B cell (primary cell): ENCODE measurements at regions not wholly inside any gene's neighbourhood (a gene's known extent, or its start where the extent isn't known, plus 50 kb on each side); places are given as distances from the start of the nearest gene placed in this dataset.

ENCODE experiments used
- ATAC-seq: fragments of 200-7000 bp; cut with Tn5 transposase; one replicate; pipeline ENCODE4 v1.10.0; 2021; ENCODE audit warnings: low read depth, mild to moderate bottlenecking, moderate number of reproducible peaks, moderate library complexity
- CTCF ChIA-PET: fragments of 350-600 bp; sonication (Branson Sonifier 250); formaldehyde crosslinking; loops from one replicate; lab custom pipeline; 2021; ENCODE audit warnings: antibody characterized with exemption, inconsistent platforms; lab: Charles Lee
- POLR2A ChIA-PET: fragments of 350-600 bp; sonication (Branson Sonifier 250); formaldehyde crosslinking; loops from one replicate; lab custom pipeline; 2021; ENCODE audit warnings: antibody characterized with exemption; lab: Charles Lee
- DNase-seq: peaks from one replicate; pipeline ENCODE4 v3.0.0; 2013
- H2AFZ ChIP-seq: 2 replicates; pipeline ENCODE4 v1.6.1; 2012; ENCODE audit warnings: mild to moderate bottlenecking, low read depth, low read length; ENCODE audit not compliant: insufficient read depth, poor library complexity, severe bottlenecking
- H3K27ac ChIP-seq, 2 donors: 1 replicate in 1 of 2; 2 replicates in 1 of 2; pipeline ENCODE4 v1.5.1; 2012 to 2013; ENCODE audit warnings: low read length in 2 of 2, mild to moderate bottlenecking in 2 of 2, moderate library complexity in 1 of 2
- H3K27me3 ChIP-seq, 4 experiments: fragments of 200-600 bp in 1 of 4; sonication (generic) in 1 of 4; replicated peaks in 1 of 4; 1 replicate in 2 of 4; 2 replicates in 2 of 4; pipeline versions ENCODE4 v1.6.1 to v1.7.0; 2013 to 2016; ENCODE audit warnings: low read length in 3 of 4, mild to moderate bottlenecking in 2 of 4, mixed read lengths in 1 of 4, moderate library complexity in 1 of 4; ENCODE audit not compliant: insufficient read depth in 4 of 4, control insufficient read depth in 3 of 4; ENCODE audit errors: control extremely low read depth in 1 of 4
- H3K36me3 ChIP-seq, 2 experiments: replicated peaks in 1 of 2; 1 replicate in 1 of 2; 2 replicates in 1 of 2; pipeline versions ENCODE4 v1.6.1 to v1.7.1; 2013; ENCODE audit warnings: low read length in 1 of 2; ENCODE audit not compliant: insufficient read depth in 2 of 2, control insufficient read depth in 1 of 2; ENCODE audit errors: control extremely low read depth in 1 of 2, extremely low read depth in 1 of 2
- H3K4me1 ChIP-seq, 2 donors: fragments of 200-600 bp in 1 of 2; sonication (generic) in 1 of 2; 1 replicate in 1 of 2; 2 replicates in 1 of 2; pipeline versions ENCODE4 v1.5.1 to v1.6.1; 2013 to 2017; ENCODE audit warnings: low read length in 2 of 2; ENCODE audit not compliant: control insufficient read depth in 2 of 2, insufficient read depth in 2 of 2
- H3K4me2 ChIP-seq: replicated peaks from 2 replicates; pipeline ENCODE3; 2012; ENCODE audit warnings: mild to moderate bottlenecking, low read depth, low read length; ENCODE audit not compliant: poor library complexity, severe bottlenecking
- H3K4me3 ChIP-seq, 5 experiments: fragments of 200-600 bp in 1 of 5; sonication (generic) in 1 of 5; 1 replicate in 3 of 5; 2 replicates in 2 of 5; pipeline versions ENCODE4 v1.5.1 to v1.7.0; 2011 to 2016; ENCODE audit warnings: low read length in 4 of 5, mild to moderate bottlenecking in 4 of 5, low read depth in 2 of 5, control low read depth in 1 of 5, moderate library complexity in 1 of 5; ENCODE audit not compliant: insufficient read depth in 1 of 5; ENCODE audit errors: control extremely low read depth in 1 of 5, extremely low read depth in 1 of 5
- H3K79me2 ChIP-seq: fragments of 200-600 bp; sonication (generic); one replicate; pipeline ENCODE4 v1.6.0; 2016; ENCODE audit warnings: low read length; ENCODE audit not compliant: control insufficient read depth, insufficient read depth
- H3K9ac ChIP-seq: fragments of 200-600 bp; sonication (generic); 2 replicates; pipeline ENCODE4 v1.6.1; 2017; ENCODE audit warnings: mild to moderate bottlenecking, low read length, moderate library complexity
- H3K9me3 ChIP-seq, 3 donors: one replicate each; pipeline versions ENCODE4 v1.6.1 to v1.7.1; 2013; ENCODE audit warnings: low read length in 2 of 3; ENCODE audit not compliant: control insufficient read depth in 2 of 3, insufficient read depth in 1 of 3; ENCODE audit errors: control extremely low read depth in 1 of 3
- H4K20me1 ChIP-seq: 2 replicates; pipeline ENCODE4 v1.6.0; 2012; ENCODE audit warnings: mild to moderate bottlenecking, low read length; ENCODE audit not compliant: insufficient read depth, control insufficient read depth, poor library complexity, severe bottlenecking
- H3K27ac Mint-ChIP-seq: one replicate; pipeline ENCODE4 v1.8.0; 2021; ENCODE audit warnings: mixed read lengths
- H3K27me3 Mint-ChIP-seq: one replicate; pipeline ENCODE4 v1.8.0; 2021; ENCODE audit warnings: mixed read lengths
- H3K4me1 Mint-ChIP-seq: one replicate; pipeline ENCODE4 v1.8.0; 2021; ENCODE audit warnings: mixed read lengths
- H3K4me3 Mint-ChIP-seq: one replicate; pipeline ENCODE4 v1.8.0; 2021; ENCODE audit warnings: mixed read lengths
- H3K9me3 Mint-ChIP-seq: one replicate; pipeline ENCODE4 v1.8.0; 2022; ENCODE audit warnings: mixed read lengths; ENCODE audit not compliant: insufficient read depth
- CTCF ChIP-seq: fragments of 200-600 bp; IDR thresholded peaks from one replicate; pipeline ENCODE4 v1.8.0; 2022; ENCODE audit warnings: antibody characterized with exemption, mild to moderate bottlenecking
- EZH2 ChIP-seq: IDR thresholded peaks from 2 replicates; pipeline ENCODE4 v1.6.1; 2012; ENCODE audit warnings: borderline replicate concordance, low read depth, mild to moderate bottlenecking, moderate library complexity, low read length; ENCODE audit not compliant: insufficient read depth, poor library complexity, severe bottlenecking
- WGBS: methylation state at CpG from one replicate; pipeline ENCODE4 v1.1.5; 2013; ENCODE audit warnings: missing lambda C conversion rate; ENCODE audit not compliant: insufficient coverage; 5-methylcytosine and 5-hydroxymethylcytosine counted together
- intact Hi-C: fragments of 100-400 bp; cut with micrococcal nuclease; formaldehyde crosslinking; loops from one replicate; pipeline ENCODE4 v1.10.0; 2022

- H3K36me3 ChIP-seq: no peaks in the 10 kb centered on the region
- WGBS: 65% methylated on average over 2 of the region's 2 CpGs
- ATAC-seq: no peak
- H3K4me1 ChIP-seq: no peaks in the 10 kb centered on the region
- H3K27me3 ChIP-seq: no peaks in the 10 kb centered on the region
- Mint-ChIP-seq H3K4me1 (no peaks in the 10 kb centered on the region), H3K9me3 (no peaks in the 10 kb centered on the region), H3K27me3 (peaks cover 30% of the 10 kb centered on the region), H3K27ac (no peak overlapping the region), H3K4me3 (no peak overlapping the region)
- no peaks in the 10 kb centered on the region for H4K20me1 ChIP-seq
- H3K4me2 ChIP-seq: no peak overlapping the region
- no peak overlapping the region for H3K4me3 ChIP-seq
- no peak for DNase-seq
- ChIA-PET CTCF (no interaction called here), POLR2A (no interaction called here)
- H3K9me3 ChIP-seq: no peaks in the 10 kb centered on the region
- no peak overlapping the region for H3K27ac ChIP-seq
- no peak overlapping the region for H3K9ac ChIP-seq
- no peaks in the 10 kb centered on the region for H3K79me2 ChIP-seq
- no peak for TF ChIP-seq EZH2
- TF ChIP-seq CTCF: no peak
- intact Hi-C loops: no loop called here
- H2AFZ ChIP-seq: no peak overlapping the region
These were observed 356.8 kb downstream of the DHX35 start for GRCh38 chr20:39318911-39319310.

GRCh38 chr20:39312676-39313075 is 350.5 kb downstream of the DHX35 start:
- H3K4me2 ChIP-seq: no peak overlapping the region
- no peak overlapping the region for H3K9ac ChIP-seq
- peaks cover 0 to 18% of the 10 kb centered on the region in 2 donors for H3K4me1 ChIP-seq
- peaks cover 0 to 7% (median 0%) of the 10 kb centered on the region in 3 donors for H3K9me3 ChIP-seq
- ATAC-seq (no peak), DNase-seq (no peak)
- TF ChIP-seq CTCF: no peak
- peaks cover 0 to 4% (median 0%) of the 10 kb centered on the region in 4 experiments for H3K27me3 ChIP-seq
- Mint-ChIP-seq H3K27me3 (peaks cover 11% of the 10 kb centered on the region), H3K4me3 (no peak overlapping the region), H3K4me1 (peaks cover 17% of the 10 kb centered on the region), H3K9me3 (peaks cover 4% of the 10 kb centered on the region), H3K27ac (no peak overlapping the region)
- H3K4me3 ChIP-seq: no peak overlapping the region
- H3K27ac ChIP-seq: no peak overlapping the region
- ChIA-PET CTCF (no interaction called here), POLR2A (no interaction called here)
- no peaks in the 10 kb centered on the region for H3K79me2 ChIP-seq
- no peak overlapping the region for H2AFZ ChIP-seq
- intact Hi-C loops: no loop called here
- no peaks in the 10 kb centered on the region for H4K20me1 ChIP-seq
- H3K36me3 ChIP-seq: no peaks in the 10 kb centered on the region
